Astrocyte (in vitro differentiated cells and primary cell): ENCODE measurements at regions not wholly inside any gene's neighbourhood (a gene's known extent, or its start where the extent isn't known, plus 50 kb on each side); places are given as distances from the start of the nearest gene placed in this dataset.
A peak's percentile ranks its signal among the peaks of the same experiment; 100 is the strongest.

ENCODE experiments used
- DNase-seq: peaks from one replicate; pipeline ENCODE4 v3.0.0-alpha.2; 2010; ENCODE audit warnings: low read depth
- FAIRE-seq: peaks from 2 replicates; lab custom pipeline; 2011; peaks lifted over from hg19 to GRCh38; lab: Jason Lieb, UNC
- H2AFZ ChIP-seq: 2 replicates; pipeline ENCODE4 v1.6.0; 2012; ENCODE audit warnings: low read depth, low read length, inconsistent platforms
- H3K27ac ChIP-seq: 2 replicates; pipeline ENCODE4 v1.5.1; 2011; ENCODE audit warnings: low read depth, low read length, inconsistent platforms
- H3K27me3 ChIP-seq: 2 replicates; pipeline ENCODE4 v1.6.0; 2011; ENCODE audit warnings: low read length, inconsistent platforms; ENCODE audit not compliant: insufficient read depth
- H3K36me3 ChIP-seq: 2 replicates; pipeline ENCODE4 v1.5.1; 2011; ENCODE audit warnings: low read length, inconsistent platforms; ENCODE audit not compliant: insufficient read depth
- H3K4me1 ChIP-seq: 2 replicates; pipeline ENCODE4 v1.5.1; 2011; ENCODE audit warnings: low read length, inconsistent platforms; ENCODE audit not compliant: insufficient read depth
- H3K4me2 ChIP-seq: 2 replicates; pipeline ENCODE4 v1.6.0; 2012; ENCODE audit warnings: low read length, inconsistent platforms
- H3K4me3 ChIP-seq: 2 replicates; pipeline ENCODE4 v1.5.1; 2011; ENCODE audit warnings: low read depth, mild to moderate bottlenecking, low read length, inconsistent platforms; ENCODE audit not compliant: insufficient read depth
- H3K79me2 ChIP-seq: 2 replicates; pipeline ENCODE4 v1.6.0; 2012; ENCODE audit warnings: mild to moderate bottlenecking, low read length, inconsistent platforms; ENCODE audit not compliant: insufficient read depth
- H3K9ac ChIP-seq: 2 replicates; pipeline ENCODE4 v1.6.0; 2012; ENCODE audit warnings: mild to moderate bottlenecking, low read length, inconsistent platforms
- H3K9me3 ChIP-seq: 2 replicates; pipeline ENCODE4 v1.5.1; 2012; ENCODE audit warnings: low read depth, mild to moderate bottlenecking, low read length, inconsistent platforms; ENCODE audit not compliant: insufficient read depth
- H4K20me1 ChIP-seq: 2 replicates; pipeline ENCODE4 v1.6.0; 2012; ENCODE audit warnings: low read length, inconsistent platforms; ENCODE audit not compliant: insufficient read depth
- H3K27ac Mint-ChIP-seq: one replicate; pipeline ENCODE4 v1.8.0; 2021; ENCODE audit warnings: mild to moderate bottlenecking, mixed read lengths; ENCODE audit not compliant: unreplicated experiment
- H3K27me3 Mint-ChIP-seq: one replicate; pipeline ENCODE4 v1.8.0; 2021; ENCODE audit warnings: low read depth, mixed read lengths; ENCODE audit not compliant: unreplicated experiment
- H3K36me3 Mint-ChIP-seq: one replicate; pipeline ENCODE4 v1.8.0; 2021; ENCODE audit warnings: low read depth, mixed read lengths; ENCODE audit not compliant: unreplicated experiment
- H3K4me1 Mint-ChIP-seq: one replicate; pipeline ENCODE4 v1.8.0; 2021; ENCODE audit warnings: low read depth, mixed read lengths; ENCODE audit not compliant: unreplicated experiment
- H3K4me3 Mint-ChIP-seq: one replicate; pipeline ENCODE4 v1.8.0; 2021; ENCODE audit warnings: mild to moderate bottlenecking, moderate library complexity, mixed read lengths; ENCODE audit not compliant: unreplicated experiment
- H3K9me3 Mint-ChIP-seq: one replicate; pipeline ENCODE4 v1.8.0; 2021; ENCODE audit warnings: mild to moderate bottlenecking, mixed read lengths; ENCODE audit not compliant: unreplicated experiment
- CTCF ChIP-seq: IDR thresholded peaks from 2 replicates; pipeline ENCODE4 v1.5.1; 2011; ENCODE audit warnings: low read depth, mild to moderate bottlenecking, inconsistent platforms, low read length, moderate library complexity; ENCODE audit not compliant: insufficient read depth
- EZH2 ChIP-seq: IDR thresholded peaks from 2 replicates; pipeline ENCODE4 v1.6.1; 2012; ENCODE audit warnings: mild to moderate bottlenecking, low read length, inconsistent platforms; ENCODE audit not compliant: insufficient read depth

DNA sequence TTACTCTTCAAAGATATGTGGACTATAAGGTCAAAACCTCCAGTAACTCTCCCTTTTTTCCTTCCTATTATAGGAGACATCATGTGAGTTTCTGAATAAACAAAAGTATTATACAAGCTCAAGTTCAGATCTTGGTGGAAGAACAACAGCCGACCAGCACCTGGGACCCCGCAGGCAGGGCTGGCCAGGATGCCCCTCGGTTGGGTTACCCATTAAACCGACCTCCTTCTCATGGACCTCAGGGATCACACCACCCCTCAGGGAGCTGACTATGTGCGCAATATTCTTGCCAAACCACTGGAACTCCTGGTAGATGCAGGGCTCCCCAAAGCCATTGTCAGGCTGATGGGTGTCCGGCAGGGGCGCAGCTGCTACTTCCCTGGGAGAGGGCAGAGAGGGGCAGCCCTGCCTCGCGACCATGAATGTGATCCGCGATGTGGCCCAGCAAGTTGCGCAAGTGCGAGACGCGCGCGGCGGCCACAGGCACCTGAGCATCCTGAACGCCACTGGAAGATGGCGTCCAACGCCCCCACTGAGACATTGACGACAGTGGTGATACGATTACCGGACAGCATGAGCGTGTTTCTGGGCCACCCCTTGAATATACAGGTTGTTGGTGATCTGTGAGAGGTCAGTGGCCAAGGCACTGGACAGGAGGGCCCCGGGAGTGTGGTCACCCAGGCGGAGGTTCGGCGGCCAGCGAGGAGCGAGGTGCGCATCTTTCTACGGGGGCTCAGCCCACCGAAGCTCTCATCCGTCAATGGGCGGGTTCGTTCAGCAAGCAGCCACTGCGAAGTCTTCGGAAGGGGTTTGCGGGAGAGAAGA, 161.3 kb downstream of the IPMK start:
- H3K27me3 Mint-ChIP-seq: no peaks in the 10 kb centered on the region
- H3K79me2 ChIP-seq: no peaks in the 10 kb centered on the region
- H4K20me1 ChIP-seq: no peaks in the 10 kb centered on the region
- DNase-seq (no peak), FAIRE-seq (no peak)
- H2AFZ ChIP-seq: no peak overlapping the region
- H3K36me3 ChIP-seq: no peaks in the 10 kb centered on the region
- H3K9me3 Mint-ChIP-seq: peaks cover 3% of the 10 kb centered on the region
- H3K9me3 ChIP-seq: no peaks in the 10 kb centered on the region
- H3K4me3 Mint-ChIP-seq: no peak overlapping the region
- H3K36me3 Mint-ChIP-seq: no peaks in the 10 kb centered on the region
- H3K27me3 ChIP-seq: no peaks in the 10 kb centered on the region
- H3K4me2 ChIP-seq: no peak overlapping the region
- TF ChIP-seq CTCF: no peak
- TF ChIP-seq EZH2: no peak
- no peak overlapping the region for H3K4me3 ChIP-seq
- no peak overlapping the region for H3K9ac ChIP-seq
- peaks cover 15% of the 10 kb centered on the region for H3K4me1 Mint-ChIP-seq
- H3K27ac ChIP-seq: no peak overlapping the region
- peaks cover 13% of the 10 kb centered on the region for H3K4me1 ChIP-seq
- H3K27ac Mint-ChIP-seq: peak overlapping the region; percentile 34

DNA sequence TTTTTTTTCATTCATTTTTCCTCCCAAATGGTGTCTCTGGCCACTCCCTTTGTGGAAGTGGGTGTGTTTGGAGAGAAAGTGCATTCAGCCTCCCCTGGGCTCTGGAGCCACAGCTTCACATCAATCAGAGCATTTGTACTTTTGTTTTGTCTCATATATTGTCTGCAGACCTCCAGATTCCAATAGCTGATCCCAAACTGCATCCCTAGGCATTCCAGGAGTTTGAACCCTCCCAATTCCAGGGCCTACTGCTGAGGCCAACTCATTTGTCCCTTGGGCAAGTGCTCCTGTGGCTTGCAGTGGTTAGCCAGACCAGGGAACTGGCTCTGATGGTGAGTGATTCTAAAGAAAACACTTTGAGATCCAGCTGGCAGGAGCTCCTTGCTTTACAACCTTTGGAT, 163.3 kb downstream of the IPMK start:
- H3K27ac ChIP-seq: no peak overlapping the region
- FAIRE-seq: peak; percentile 71
- no peaks in the 10 kb centered on the region for H3K36me3 ChIP-seq
- no peak overlapping the region for H2AFZ ChIP-seq
- no peak overlapping the region for H3K4me3 Mint-ChIP-seq
- no peak overlapping the region for H3K27ac Mint-ChIP-seq
- peaks cover 13% of the 10 kb centered on the region for H3K4me1 ChIP-seq
- no peaks in the 10 kb centered on the region for H3K9me3 ChIP-seq
- H3K27me3 Mint-ChIP-seq: no peaks in the 10 kb centered on the region
- no peak overlapping the region for H3K4me3 ChIP-seq
- H3K9me3 Mint-ChIP-seq: peaks cover 3% of the 10 kb centered on the region
- no peaks in the 10 kb centered on the region for H3K36me3 Mint-ChIP-seq
- DNase-seq: peak; percentile 64
- H4K20me1 ChIP-seq: no peaks in the 10 kb centered on the region
- H3K27me3 ChIP-seq: no peaks in the 10 kb centered on the region
- H3K4me1 Mint-ChIP-seq: peaks cover 15% of the 10 kb centered on the region
- TF ChIP-seq CTCF (no peak), EZH2 (no peak)
- no peak overlapping the region for H3K9ac ChIP-seq
- H3K79me2 ChIP-seq: no peaks in the 10 kb centered on the region
- no peak overlapping the region for H3K4me2 ChIP-seq

DNA sequence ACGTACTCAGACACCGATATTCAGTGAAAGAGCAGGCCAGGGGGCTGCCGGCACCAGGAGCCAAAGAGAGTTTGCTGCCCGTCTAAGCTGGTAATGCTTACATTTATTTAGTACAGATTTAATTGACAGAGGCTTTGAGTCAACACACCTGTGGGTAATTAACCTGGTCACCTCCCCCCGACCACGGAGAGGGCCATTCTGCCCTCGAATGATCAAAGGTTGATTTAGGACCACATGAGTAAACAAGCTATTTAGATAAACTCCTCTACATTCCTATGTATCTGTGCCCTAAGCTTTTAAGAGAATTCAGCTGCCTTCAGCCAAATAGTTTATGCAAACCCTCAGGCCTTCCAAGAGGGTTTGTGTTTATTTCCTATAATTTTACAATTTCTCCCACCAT, 164.8 kb downstream of the IPMK start:
- no peak overlapping the region for H3K27ac ChIP-seq
- H3K27ac Mint-ChIP-seq: no peak overlapping the region
- H3K4me1 ChIP-seq: peaks cover 9% of the 10 kb centered on the region
- H3K27me3 Mint-ChIP-seq: no peaks in the 10 kb centered on the region
- H3K4me1 Mint-ChIP-seq: peaks cover 12% of the 10 kb centered on the region
- no peaks in the 10 kb centered on the region for H3K36me3 ChIP-seq
- no peak for TF ChIP-seq EZH2
- H4K20me1 ChIP-seq: no peaks in the 10 kb centered on the region
- DNase-seq (no peak), FAIRE-seq (no peak)
- H3K4me2 ChIP-seq: no peak overlapping the region
- no peak overlapping the region for H3K4me3 ChIP-seq
- H3K9me3 Mint-ChIP-seq: peaks cover 3% of the 10 kb centered on the region
- no peaks in the 10 kb centered on the region for H3K79me2 ChIP-seq
- H3K4me3 Mint-ChIP-seq: no peak overlapping the region
- H3K9ac ChIP-seq: no peak overlapping the region
- H3K9me3 ChIP-seq: no peaks in the 10 kb centered on the region
- H3K27me3 ChIP-seq: no peaks in the 10 kb centered on the region
- no peak overlapping the region for H2AFZ ChIP-seq
- H3K36me3 Mint-ChIP-seq: no peaks in the 10 kb centered on the region
